ENCODE measurements at regions not wholly inside any gene's neighbourhood (a gene's known extent, or its start where the extent isn't known, plus 50 kb on each side); places are given as distances from the start of the nearest gene placed in this dataset.

DNA sequence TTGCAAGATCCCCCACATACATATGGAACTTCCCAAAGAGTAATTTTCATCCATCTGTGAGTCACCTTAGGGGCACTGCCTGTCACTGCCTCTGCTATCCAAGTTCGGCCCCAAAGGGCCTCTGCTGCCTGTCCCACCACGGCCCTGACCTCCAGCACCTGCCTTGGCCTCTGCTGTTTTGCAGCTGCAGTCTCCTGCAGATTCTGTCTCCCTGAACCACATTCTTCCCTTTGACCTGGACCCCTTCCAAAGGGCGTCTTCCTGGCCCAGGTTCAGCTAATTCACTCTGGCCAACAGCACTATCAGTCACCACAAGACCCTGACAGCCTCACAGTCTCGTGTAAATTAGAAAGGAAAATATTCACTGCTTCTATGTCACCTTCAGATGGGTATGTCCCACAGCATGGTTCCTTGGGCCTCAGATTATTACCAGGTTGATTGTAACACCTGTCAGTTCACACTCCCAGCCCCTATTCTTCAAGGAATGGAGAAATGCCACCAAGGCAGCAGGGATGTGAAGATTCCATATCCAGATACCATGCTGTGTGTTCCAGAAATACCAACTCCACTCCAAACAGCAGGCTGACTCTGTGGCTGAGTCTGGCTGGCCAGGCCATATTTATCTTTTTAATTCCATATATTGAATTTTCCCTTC, 479.3 kb downstream of the ARHGEF28 start:
- no peak for DNase-seq

DNA sequence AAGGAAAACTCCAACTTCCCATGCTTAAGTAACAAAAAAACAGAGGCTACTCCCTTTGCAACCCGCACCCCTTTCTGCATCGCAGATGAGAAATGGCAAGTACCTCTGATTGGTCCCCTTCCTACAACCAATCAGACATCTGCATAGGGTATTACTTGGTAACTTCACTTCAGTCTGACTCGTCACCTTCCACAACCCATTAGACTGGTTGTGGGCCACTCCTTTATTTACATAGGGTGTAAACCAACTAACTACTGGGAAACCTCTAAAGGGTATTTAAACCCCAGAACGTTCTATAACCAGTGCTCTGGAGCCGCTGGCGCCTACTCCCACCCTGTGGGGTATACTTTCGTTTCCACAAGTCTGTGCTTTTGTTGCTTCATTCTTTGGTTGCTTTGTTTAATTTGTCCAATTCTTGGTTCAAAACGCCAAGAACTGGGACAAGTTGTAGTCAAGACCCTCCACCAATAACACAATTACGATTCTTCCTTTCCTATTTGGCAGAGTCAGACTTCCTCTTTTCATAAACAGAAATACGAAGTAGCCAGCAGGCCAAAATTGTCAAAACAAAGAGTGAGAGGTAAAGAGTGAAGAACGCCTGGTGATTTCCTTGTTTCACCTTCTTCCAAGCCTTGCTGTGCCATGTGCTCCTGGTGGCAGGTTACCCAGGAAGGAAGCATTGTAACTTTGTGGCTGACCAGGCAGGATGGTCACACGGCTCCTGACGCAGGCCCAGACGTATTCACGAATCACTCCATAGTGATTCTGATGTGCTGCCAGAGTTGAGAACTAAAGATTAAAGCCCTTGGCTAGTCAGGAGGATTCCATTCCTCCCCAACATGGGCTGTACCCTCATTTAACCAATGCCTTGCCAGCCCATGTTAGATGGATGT, 477.4 kb downstream of the ARHGEF28 start:
- no peak for DNase-seq

DNA sequence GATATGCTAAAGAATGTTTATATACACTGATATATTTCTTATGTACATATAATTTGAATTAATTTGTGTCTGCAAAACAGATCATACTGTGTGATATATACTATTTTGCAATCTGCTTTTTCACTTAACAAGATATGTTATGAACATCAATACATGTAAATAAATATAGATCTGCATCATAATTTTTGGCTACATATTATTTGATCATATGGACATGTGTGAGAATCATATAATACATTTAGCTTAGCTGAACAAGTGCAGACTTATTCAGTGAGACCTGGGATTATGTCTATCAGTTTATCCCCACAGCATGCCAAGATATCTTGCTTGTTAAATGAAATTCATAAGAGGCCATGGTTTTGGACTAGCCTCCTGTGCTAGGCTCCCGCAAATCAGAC, 474.3 kb downstream of the ARHGEF28 start:
- DNase-seq = no peak

DNA sequence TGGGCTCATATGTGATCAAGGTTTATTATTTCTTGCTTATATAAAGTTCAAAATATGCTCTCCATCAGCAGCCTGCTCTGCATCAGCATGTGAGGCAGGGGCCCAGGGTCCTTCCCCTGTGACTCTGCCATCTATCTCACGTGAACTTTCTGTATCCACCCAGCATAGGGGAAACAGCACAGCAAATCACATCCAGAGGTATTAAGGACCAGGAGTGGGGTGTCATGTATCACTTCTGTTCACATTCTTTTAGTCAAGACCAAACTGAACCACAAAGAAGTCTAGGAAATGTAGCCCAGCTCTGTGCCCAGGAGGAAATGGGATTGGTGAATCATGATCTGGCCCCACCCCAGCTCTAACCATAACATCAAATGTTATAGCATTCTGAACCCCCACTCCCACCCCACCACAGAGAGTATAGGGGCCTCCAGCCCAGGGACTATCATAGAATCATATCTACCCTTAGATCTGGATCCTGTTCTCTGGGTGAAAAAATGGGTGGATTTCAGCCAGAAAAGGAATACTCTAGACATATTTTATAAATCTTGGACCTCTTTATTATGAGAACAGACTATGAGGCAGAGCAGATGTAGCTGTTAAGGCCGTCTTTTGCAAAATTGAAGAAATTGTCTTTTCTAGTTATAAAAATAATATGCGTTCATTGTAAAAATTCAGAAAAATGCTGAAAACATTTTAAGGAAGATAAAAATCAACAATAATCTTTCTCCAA, 473.7 kb downstream of the ARHGEF28 start:
- DNase-seq = no peak

DNA sequence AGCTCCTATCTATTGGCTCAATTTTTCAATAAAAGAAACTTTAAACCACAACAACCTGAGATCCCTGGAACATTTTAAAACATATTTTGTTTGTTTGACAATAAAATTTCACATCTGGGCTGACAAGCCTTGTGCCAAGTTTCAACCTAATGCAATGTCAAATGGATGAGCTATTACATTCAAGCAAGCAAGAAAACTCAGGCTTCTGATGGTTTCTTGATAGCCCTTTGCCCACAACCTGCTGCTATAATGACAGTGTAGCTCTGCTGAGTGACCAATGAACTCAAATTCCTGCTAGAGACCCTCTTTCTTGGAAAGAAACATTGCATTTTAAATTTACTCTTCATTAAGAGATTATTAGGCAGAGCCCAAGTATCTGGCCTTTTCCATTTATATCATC, 472.9 kb downstream of the ARHGEF28 start:
- DNase-seq = no peak

DNA sequence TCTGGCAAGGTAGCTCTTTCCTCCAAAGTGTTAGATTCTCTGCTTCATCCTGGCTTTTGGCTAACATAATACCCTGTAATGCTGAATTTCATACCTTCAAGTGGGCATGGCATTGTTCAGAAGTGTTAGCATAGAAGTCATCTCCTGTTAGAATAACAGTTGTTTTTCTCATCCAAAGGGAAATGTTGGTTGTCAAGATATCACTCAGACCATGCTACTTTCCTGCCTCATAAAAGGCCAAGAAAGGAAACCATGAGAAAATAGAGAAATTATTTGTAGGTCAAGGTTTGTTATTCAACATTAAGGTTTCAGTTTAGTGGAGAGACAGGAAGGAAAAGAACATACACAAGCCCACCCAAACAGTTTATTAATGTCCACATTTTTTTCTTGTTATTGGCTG, 472.5 kb downstream of the ARHGEF28 start:
- no peak for DNase-seq

DNA sequence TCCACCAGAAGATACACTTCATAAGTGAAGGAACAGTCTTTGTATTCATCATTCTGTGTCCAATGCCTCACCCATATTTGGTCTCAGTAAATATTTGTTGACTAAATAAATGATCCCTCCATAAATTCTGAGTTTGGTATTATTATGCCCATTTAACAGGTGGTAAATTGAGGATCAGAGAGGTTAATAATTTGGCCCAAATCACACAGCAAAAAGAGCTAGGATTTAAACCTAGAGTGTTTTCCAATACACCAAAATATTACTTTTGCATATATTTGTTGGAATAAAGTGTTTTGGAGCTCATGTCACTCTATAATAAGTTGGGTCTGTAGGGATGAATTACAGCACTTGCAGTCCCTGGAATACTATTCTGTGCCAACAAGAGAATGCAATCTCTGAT, 470.3 kb downstream of the ARHGEF28 start:
- DNase-seq = no peak

DNA sequence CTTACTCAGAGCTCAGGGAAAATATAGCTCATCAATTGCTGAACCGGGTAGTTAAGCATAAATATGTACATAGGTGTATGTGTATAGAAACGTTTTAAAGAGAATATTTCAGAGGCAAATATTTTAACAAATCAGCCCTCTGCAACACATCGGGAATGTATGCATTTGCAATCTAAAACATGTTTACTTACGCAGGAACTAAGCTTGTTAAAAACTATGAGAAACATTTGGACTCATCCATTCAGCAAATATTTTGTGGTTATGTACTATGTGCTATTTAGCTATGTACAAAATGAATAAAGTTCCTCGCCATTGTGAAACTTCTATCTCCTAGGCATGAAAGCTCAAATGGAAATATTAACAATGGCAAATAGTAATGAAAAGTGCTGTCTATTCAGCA, 469.9 kb downstream of the ARHGEF28 start:
- DNase-seq = no peak

DNA sequence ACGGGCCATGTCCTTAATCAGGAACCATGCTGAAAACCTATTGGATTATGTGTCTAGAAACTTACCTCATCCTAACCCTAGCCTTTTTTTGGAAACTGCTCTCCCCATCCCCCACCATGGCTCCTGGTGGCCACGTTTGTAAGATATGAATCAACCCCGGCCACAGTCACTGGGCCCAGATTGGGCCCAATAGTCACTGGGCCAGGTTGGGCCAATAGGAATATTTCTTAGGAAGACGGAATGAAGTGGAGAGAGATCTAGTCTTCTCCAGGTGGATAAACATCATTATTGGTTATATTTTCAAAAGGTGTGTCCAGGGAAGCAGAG, 468.7 kb downstream of the ARHGEF28 start:
- no peak for DNase-seq

DNA sequence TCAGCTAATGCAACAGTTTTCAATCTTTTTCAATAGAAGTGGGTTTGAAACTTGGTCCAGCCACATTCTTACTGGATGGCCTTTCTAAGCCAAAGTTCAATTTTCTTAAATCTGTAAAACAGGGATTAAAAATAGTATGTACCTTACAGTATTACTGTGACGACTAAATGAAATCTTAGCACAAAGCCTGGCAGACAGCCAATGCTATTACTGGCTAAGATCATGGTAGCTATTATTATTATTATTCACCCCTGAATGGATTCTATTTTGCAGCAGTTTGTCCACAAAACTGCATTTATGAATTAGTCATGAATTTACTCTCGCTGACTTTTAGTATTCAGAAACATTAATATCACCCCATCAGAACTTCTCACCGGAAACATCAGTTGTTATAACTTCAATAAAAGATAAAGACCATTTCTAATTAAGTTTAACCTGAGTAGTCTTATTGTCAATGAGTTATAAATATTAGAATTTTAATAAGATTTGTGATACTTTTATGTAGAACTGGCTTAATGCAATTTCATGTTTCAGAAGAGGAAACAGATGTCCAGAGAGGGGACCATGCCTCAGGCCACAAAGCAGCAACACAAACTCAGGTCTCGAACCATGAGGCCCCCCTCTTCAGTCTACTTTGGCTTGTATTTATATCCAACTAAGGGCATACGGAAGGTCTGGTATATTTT, 468.2 kb downstream of the ARHGEF28 start:
- no peak for DNase-seq

DNA sequence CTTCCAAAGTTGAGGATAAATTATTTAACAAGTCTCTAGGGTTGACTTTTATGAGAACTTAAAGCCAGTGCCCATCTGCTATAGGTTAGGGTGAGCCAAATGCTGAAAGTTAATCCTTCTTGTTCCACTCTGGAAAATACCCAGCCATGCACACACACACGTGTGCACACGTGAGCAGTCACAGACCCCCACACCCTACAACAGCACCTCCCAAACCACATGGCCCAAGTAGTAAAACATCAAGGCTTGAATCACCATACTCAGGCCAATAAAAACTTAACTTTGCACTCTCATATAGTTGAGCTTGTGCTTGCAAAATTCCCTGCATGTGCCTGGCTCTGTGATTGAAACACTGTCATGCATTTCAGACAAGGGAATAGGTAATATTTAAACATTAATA, 467.6 kb downstream of the ARHGEF28 start:
- DNase-seq = no peak

DNA sequence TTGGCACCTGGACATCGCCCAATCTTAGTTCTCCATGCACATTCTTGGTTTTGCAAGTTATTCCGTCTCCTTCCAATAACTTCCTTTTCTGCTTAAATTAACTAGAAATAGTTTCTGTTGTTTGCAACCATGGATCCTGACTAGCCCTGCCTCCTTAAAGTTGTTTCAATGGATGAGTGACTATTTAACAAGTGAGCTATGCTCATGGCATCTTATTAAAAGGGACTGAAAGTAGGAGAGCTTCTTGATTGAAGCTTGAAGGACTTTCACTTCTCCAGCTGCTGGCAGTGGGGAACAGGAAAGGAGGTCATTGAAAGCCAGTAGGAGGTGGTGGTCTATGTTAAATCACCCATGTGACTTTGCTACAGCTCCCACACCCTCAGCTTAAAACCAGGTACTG, 466.8 kb downstream of the ARHGEF28 start:
- no peak for DNase-seq

DNA sequence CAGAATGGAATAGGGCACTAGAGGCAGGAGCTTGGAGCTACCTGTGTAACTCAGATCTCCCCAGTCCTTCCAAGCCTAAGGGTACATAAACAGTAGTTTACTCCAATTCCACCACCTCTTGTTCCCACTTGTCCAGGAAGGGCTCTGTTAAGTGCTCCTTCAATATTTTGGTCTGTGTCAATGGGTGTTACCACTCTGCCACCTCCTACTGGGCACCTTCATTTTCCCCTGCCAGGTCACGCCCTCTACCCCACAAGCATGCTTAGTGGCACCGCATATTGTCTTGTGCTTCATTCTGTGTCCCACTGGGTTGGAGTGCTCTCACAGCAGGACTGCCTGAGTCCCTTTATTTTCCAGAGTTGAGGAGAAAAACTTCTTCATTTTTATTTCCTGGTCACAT, 459.8 kb downstream of the ARHGEF28 start:
- no peak for DNase-seq

DNA sequence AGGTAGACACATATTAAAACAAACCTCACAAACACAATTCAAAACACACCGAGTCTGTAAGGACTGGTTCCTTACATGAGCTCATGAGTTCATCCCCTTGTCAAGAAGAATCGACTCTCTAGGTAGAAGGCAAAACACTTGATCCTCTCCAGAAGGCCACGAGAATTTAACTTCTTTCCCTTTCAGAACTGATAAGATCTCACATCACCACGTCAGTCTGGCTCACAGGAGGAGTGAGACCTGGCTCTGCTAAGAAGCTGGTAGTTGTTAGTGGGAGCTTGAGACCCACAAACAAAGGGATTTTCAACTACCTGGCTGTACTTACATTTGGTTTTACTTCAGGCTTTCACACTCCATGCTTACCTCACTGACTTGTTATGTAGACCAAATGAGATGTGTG, 459.2 kb downstream of the ARHGEF28 start:
- DNase-seq = no peak

DNA sequence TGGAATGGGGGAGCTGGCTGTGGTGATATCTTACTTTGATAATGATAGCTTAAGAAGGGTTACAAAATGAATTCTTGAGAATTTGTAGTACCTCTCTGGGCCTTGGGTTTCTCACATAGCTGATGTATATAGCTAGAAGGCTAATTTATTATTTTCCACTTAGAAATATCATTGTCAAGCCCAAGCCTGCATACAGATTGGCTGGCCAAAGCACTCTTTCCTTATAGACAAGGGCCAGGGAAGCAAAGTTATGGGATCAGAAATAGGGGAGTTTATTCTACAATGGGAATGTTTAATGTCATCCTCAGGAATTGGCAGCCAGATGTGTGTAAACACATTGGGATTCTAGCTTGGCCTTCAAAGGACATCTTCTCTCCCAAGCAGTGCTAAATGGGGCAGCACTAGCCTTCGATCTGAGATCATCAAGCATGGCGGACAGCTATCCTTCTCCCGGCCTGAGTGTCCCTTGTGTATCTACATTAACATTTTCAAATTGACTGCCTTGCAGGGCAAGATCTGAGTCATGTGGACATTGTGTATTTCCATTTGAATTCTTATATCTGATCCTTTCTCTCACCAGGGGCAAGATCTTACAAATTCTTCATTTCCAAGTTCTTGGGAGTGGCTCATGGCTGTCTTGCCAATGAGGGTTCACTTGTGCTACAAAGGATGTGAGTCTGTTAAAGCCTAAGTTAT, 457.2 kb downstream of the ARHGEF28 start:
- no peak for DNase-seq

DNA sequence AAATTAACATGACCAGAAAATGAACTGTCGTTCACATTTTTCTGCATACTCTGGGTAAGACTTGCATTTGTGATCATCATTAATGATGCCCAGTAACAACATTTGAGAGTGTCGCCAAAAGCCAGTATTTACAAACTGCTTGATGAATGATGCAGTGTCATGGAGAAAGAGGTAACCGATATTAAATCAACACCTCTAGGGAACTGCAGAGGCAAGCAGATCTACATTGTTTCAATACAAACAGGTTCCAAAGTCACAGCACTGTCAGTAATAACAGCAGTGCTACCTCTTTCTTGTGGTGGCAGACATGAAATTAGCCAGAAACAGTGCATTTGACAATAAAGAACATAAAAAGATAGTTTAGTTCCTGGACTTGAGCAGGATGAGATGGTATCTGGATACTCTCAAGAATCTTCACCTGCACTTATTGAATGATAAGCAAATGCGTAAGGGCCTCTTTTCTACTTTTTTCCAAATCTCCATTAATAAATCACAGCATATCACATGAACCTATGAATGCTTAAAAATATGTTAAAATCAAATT, 456.6 kb downstream of the ARHGEF28 start:
- DNase-seq = no peak

DNA sequence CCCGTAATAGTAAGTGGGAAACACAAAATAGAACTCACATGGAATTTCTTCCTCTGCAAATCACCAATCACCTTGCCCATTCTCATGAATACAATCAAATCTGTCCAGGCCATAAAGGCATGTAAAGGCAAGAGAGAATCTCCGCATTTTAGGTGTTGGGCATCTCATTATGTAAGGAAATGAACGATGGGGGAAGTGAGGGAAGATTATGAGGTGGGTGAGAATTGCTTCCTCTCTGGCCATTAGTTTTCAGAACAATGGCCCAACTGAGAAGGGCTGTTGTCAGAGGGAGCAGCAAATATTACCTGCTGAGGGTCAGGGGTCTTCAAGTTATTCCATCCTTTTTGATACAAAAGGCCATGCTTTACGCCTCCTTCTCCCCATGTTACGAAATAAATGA, 455.1 kb downstream of the ARHGEF28 start:
- no peak for DNase-seq

DNA sequence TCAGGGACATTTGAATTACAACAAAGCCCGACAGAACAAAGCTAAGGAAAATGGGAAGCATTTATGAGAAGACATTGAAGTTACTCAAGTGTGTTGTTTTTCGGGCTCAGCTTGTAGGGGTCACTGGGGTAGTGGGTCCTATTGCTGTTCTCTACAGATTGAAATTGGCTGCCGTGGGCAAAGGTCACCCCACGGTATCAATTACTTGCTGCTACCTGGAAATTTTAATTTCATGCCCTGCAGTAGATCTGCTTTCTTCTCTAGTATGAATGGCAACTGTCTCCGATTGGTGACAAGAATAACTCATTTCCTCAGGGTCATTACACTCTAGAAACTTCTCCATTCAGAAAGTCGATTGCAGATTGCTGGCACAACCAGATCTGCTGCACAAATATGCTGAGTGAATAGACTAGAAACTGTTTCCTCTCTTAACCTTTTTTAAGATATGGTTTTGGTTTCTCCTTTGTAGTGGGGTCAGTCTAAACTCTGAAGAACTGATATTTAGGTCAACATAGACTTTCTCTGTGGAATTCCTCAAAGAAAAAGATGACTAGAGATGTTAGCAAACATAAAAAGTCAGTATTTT, 454.1 kb downstream of the ARHGEF28 start:
- DNase-seq = no peak

DNA sequence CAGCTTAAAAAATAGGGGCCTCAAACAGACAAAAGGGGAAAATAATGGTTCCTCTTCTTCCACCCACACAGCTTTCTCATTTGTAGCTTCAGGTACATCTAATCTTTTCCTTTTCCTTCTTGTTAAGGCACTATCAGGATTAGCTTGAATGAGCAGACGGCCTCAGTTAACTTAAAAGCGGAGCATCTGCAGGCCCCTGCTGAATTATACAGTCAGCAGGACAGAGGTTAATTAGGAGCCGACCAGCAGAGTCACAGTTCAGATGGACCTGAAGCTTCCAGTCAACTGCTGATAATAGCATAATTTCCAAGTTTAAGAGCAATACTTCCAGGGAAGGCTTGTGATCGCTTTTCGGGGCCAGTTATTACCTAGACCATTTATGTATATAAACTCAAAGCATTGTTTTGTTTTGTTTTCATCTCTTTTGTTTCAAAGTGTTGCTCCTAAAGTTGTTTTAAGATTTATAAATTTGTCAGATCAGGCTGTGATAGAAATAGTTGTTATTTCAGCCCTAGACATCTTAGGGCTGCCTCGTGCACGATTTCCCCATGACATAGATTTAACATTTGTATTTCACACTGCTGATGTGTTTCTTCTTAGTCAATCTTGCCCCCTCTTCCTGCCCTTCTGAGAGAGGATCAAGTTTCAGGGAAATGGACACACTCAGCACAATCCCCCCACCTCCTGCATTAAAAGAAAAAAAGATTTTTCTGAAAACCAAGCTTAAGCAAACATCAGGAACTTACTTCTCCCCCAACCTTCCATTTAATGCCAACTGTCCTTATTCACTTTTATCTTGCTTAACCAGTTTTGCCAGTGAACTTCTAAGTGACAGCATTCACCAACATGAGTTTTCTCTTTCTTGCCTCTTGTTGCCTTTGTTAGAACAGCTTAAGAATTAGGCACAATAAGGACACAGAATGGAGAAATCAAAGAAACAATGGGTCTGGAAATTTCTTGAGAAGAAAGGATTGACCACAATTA, 449.8 kb downstream of the ARHGEF28 start:
- DNase-seq = no peak

DNA sequence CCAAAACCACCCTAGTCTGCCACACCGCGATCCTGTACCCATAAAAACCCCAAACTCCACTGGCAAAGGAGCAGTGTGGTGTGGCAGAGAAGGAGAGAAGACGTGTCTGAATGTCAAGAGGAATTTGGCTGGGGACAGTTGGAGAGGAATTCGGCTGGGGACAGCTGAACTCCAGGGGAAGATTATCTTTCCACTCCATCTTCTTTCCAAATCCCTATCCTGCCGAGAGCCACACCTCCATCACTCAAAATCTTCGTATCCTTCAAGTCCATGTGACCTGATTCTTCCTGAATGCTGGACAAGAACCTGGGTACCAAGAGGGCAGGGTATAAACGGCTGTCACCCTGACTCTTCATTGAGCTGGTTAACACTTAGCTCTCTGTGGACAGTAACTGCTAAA, 448.1 kb downstream of the ARHGEF28 start:
- no peak for DNase-seq

DNA sequence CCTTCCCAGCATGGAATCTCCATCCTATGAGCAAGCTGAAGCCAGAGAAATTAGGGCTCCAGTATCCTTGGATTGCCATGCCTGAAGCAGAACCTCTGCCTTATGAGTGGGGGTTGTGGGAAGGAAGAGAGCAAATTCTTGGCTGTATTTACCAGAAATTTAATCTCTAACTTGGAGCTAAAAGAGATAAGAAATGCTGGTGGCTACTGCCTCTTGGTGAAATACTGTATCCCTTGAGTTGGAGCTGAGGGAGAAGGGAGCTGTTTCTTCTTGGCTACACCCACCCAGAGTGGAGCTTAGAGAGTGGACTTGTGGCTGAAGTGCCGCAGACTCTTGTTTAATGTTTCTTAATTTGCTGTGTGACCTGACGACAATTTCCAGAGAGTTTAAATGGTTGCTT, 447.3 kb downstream of the ARHGEF28 start:
- peak; percentile 78 for DNase-seq
